IgD-negative memory B cell (primary cell): ENCODE measurements at regions not wholly inside any gene's neighbourhood (a gene's known extent, or its start where the extent isn't known, plus 50 kb on each side); places are given as distances from the start of the nearest gene placed in this dataset.
"Not testable (repeated sequence)": the region's sequence is repeated elsewhere in the genome, so short reads cannot be mapped to it uniquely, and the experiment has no call there.

Experiments used
- H3K27ac Mint-ChIP-seq, 3 donors: one replicate each; pipeline ENCODE4 v1.8.0; 2020 to 2022; ENCODE audit warnings: mild to moderate bottlenecking in 3 of 3, mixed read lengths in 3 of 3, moderate library complexity in 1 of 3
- H3K27me3 Mint-ChIP-seq: one replicate; pipeline ENCODE4 v1.8.0; 2021; ENCODE audit warnings: mixed read lengths
- H3K36me3 Mint-ChIP-seq: one replicate; pipeline ENCODE4 v1.8.0; 2020; ENCODE audit warnings: mild to moderate bottlenecking, mixed read lengths
- H3K4me1 Mint-ChIP-seq, 3 donors: one replicate each; pipeline ENCODE4 v1.8.0; 2020 to 2022; ENCODE audit warnings: mixed read lengths in 3 of 3, mild to moderate bottlenecking in 1 of 3
- H3K4me3 Mint-ChIP-seq, 4 donors: one replicate each; pipeline ENCODE4 v1.8.0; 2020 to 2022; ENCODE audit warnings: mild to moderate bottlenecking in 4 of 4, mixed read lengths in 4 of 4, moderate library complexity in 3 of 4
- H3K9me3 Mint-ChIP-seq, 3 donors: one replicate each; pipeline ENCODE4 v1.8.0; 2020 to 2021; ENCODE audit warnings: mixed read lengths in 3 of 3, mild to moderate bottlenecking in 1 of 3

GRCh38 chr5:126044931-126045565 lies 378.2 kb upstream of the GRAMD2B start:
- no peaks in the 10 kb centered on the region for H3K27me3 Mint-ChIP-seq
- no peaks in the 10 kb centered on the region for H3K36me3 Mint-ChIP-seq
- no peak overlapping the region for H3K4me3 Mint-ChIP-seq
- peaks cover 0 to 2% (median 0%) of the 10 kb centered on the region in 3 donors for H3K4me1 Mint-ChIP-seq
- no peak overlapping the region for H3K27ac Mint-ChIP-seq
- peaks cover 0 to 4% (median 1%) of the 10 kb centered on the region in 3 donors for H3K9me3 Mint-ChIP-seq

- no peaks in the 10 kb centered on the region for H3K27me3 Mint-ChIP-seq
These were observed 376.9 kb upstream of the GRAMD2B start for GRCh38 chr5:126046318-126046717.

GRCh38 chr5:126046846-126047571 lies 376.2 kb upstream of the GRAMD2B start:
- H3K9me3 Mint-ChIP-seq, result peaks cover 0 to 4% (median 3%) of the 10 kb centered on the region in 3 donors
- no peak overlapping the region for H3K27ac Mint-ChIP-seq
- no peak overlapping the region for H3K4me3 Mint-ChIP-seq
- peaks cover 0 to 2% (median 0%) of the 10 kb centered on the region in 3 donors for H3K4me1 Mint-ChIP-seq
- no peaks in the 10 kb centered on the region for H3K36me3 Mint-ChIP-seq
- no peaks in the 10 kb centered on the region for H3K27me3 Mint-ChIP-seq

More at GRCh38 chr5:126046318-126046717, 376.9 kb upstream of the GRAMD2B start:
- Mint-ChIP-seq H3K27ac (no peak overlapping the region), H3K9me3 (peaks cover 0 to 4% (median 1%) of the 10 kb centered on the region in 3 donors), H3K4me3 (no peak overlapping the region), H3K36me3 (no peaks in the 10 kb centered on the region), H3K4me1 (peaks cover 0 to 2% (median 0%) of the 10 kb centered on the region in 3 donors)

DNA sequence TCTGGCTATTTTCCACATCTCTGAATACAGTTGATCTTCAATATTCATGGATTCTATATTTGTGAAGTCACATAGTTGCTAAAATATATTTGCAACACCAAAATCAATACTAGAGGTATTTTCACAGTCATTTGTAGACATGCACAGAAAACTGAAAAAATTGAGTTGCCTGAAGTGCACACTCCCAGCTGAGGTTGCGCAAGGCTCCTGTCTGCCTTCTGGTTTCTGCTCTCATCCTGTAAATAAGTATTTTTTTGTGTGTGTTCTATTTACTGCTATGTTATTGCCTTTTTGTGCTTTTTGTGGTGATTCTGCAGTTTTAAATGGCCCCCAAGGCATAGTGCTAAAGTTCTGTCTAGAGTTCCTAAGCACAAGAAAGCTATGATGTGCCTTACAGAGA lies 371.1 kb upstream of the GRAMD2B start:
- no peaks in the 10 kb centered on the region for H3K27me3 Mint-ChIP-seq
- peaks cover 0 to 2% (median 0%) of the 10 kb centered on the region in 3 donors for H3K4me1 Mint-ChIP-seq
- no peak overlapping the region for H3K27ac Mint-ChIP-seq
- H3K4me3 Mint-ChIP-seq, result no peak overlapping the region
- no peaks in the 10 kb centered on the region for H3K36me3 Mint-ChIP-seq
- H3K9me3 Mint-ChIP-seq, result peaks cover 2 to 4% (median 3%) of the 10 kb centered on the region in 3 donors

GRCh38 chr5:126052791-126053190 lies 370.4 kb upstream of the GRAMD2B start:
- Mint-ChIP-seq H3K9me3 (peaks cover 2 to 4% (median 3%) of the 10 kb centered on the region in 3 donors), H3K36me3 (no peaks in the 10 kb centered on the region)

DNA sequence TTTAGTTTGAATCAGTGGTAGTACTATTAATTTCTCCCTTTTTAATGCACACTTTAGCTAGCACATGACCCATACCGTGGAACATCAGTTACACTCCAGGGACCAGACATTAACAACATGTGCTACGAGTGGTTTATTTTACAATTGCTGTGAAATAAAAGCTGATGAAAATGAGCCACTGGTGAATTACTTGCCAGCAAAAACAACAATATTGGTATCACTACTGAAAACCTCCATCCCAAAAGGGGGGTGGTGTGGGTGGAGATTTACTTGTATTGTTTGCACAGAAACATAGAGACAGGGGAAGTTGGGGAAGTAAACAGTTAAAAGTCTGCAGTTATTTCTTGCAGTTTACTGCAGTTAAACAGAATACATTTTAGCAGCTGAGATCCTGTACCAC lies 369.6 kb upstream of the GRAMD2B start:
- H3K36me3 Mint-ChIP-seq, result no peaks in the 10 kb centered on the region
- no peaks in the 10 kb centered on the region for H3K27me3 Mint-ChIP-seq
- peaks cover 0 to 2% (median 0%) of the 10 kb centered on the region in 3 donors for H3K4me1 Mint-ChIP-seq
- H3K9me3 Mint-ChIP-seq, result peaks cover 2 to 3% (median 2%) of the 10 kb centered on the region in 3 donors
- H3K4me3 Mint-ChIP-seq, result no peak overlapping the region
- no peak overlapping the region for H3K27ac Mint-ChIP-seq

More at GRCh38 chr5:126052791-126053190, 370.4 kb upstream of the GRAMD2B start:
- Mint-ChIP-seq H3K27ac (no peak overlapping the region), H3K4me1 (peaks cover 0 to 2% (median 0%) of the 10 kb centered on the region in 3 donors), H3K4me3 (no peak overlapping the region), H3K27me3 (no peaks in the 10 kb centered on the region)

DNA sequence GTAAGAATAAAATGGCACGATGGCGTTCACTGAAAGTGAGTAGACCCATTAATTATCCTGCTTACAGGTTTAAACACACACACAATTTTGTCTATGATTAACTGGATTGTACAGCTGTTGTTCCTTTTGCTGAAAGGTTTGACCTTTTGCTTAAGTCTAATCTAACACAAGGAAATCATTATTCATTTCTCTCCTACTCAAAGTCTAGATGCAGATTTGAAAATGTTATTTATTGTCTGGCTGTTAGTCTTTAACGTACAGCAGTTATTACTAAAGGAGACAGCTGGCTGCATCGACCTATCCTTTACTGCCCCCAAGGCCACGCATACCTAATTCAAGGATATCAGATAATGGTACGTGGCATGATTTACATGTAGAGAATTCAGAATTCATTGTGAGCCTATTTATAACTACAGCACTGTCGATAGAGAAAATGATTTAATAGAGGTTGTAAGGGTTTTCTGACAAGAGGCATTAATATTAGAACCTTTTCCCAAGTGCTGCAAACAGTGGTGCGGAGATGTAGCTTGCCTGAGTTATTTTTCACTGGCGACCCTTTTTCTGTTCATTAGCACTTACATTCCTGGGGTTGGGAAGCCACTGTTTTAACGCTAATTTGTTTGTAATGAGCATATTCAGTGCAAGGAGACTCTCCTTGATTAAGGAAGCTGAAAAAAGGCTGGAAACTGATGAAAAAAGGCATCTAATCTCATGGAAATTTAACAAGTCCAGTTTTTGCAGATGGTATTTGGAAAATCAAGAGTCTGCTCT lies 368.4 kb upstream of the GRAMD2B start:
- no peaks in the 10 kb centered on the region for H3K27me3 Mint-ChIP-seq
- no peak overlapping the region for H3K27ac Mint-ChIP-seq
- no peak overlapping the region for H3K4me3 Mint-ChIP-seq
- H3K9me3 Mint-ChIP-seq, result peaks cover 2 to 5% (median 4%) of the 10 kb centered on the region in 3 donors
- no peaks in the 10 kb centered on the region for H3K4me1 Mint-ChIP-seq
- no peaks in the 10 kb centered on the region for H3K36me3 Mint-ChIP-seq

DNA sequence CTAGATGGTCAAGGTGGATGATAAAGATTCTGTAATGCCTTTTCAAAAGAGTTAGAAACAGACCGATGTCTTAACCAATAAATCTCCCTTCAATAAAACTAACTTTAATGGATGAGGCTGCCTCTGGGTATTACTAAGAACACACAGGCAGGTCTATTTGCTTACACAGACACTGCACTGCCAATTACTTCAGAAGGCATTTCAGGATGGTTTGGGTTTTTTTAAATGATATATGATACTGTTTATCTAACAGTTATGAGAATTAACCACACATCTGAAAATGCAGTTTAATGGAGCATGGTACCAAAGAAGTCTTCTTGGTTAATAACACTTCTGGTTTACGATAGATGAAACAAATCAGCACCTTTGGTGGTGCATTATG lies 367.9 kb upstream of the GRAMD2B start:
- Mint-ChIP-seq H3K4me1 (no peaks in the 10 kb centered on the region), H3K36me3 (no peaks in the 10 kb centered on the region), H3K27me3 (no peaks in the 10 kb centered on the region), H3K9me3 (peaks cover 2 to 5% (median 4%) of the 10 kb centered on the region in 3 donors), H3K4me3 (no peak overlapping the region), H3K27ac (no peak overlapping the region)

- no peaks in the 10 kb centered on the region for H3K27me3 Mint-ChIP-seq
- H3K27ac Mint-ChIP-seq, result no peak overlapping the region
- no peaks in the 10 kb centered on the region for H3K4me1 Mint-ChIP-seq
- peaks cover 2 to 5% (median 4%) of the 10 kb centered on the region in 3 donors for H3K9me3 Mint-ChIP-seq
- no peak overlapping the region for H3K4me3 Mint-ChIP-seq
- no peaks in the 10 kb centered on the region for H3K36me3 Mint-ChIP-seq
These were observed 366.9 kb upstream of the GRAMD2B start for GRCh38 chr5:126056352-126056751.

GRCh38 chr5:126056851-126057622 lies 366.2 kb upstream of the GRAMD2B start:
- no peak overlapping the region for H3K4me3 Mint-ChIP-seq
- H3K27ac Mint-ChIP-seq, result no peak overlapping the region
- no peaks in the 10 kb centered on the region for H3K27me3 Mint-ChIP-seq
- no peaks in the 10 kb centered on the region for H3K4me1 Mint-ChIP-seq
- peaks cover 0 to 5% (median 4%) of the 10 kb centered on the region in 3 donors for H3K9me3 Mint-ChIP-seq
- no peaks in the 10 kb centered on the region for H3K36me3 Mint-ChIP-seq

DNA sequence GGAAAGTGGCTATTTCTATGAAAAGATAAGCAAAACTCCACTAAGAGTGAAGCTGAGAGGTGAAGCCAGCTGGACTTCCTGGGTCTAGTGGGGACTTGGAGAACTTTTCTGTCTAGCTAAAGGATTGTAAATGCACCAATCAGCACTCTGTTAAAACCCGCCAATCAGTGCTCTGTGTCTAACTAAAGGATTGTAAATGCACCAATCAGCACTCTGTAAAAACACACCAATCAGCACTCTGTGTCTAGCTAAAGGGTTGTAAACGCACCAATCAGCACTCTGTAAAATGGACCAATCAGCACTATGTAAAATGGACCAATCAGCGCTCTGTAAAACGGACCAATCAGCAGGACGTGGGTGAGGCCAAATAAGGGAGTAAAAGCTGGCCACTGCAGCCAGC lies 364.8 kb upstream of the GRAMD2B start:
- H3K27me3 Mint-ChIP-seq, H3K4me1 Mint-ChIP-seq, H3K9me3 Mint-ChIP-seq, H3K36me3 Mint-ChIP-seq, H3K4me3 Mint-ChIP-seq: not testable (repeated sequence)
- peak overlapping the region in 1 of 3 donors; percentile 13 for H3K27ac Mint-ChIP-seq

DNA sequence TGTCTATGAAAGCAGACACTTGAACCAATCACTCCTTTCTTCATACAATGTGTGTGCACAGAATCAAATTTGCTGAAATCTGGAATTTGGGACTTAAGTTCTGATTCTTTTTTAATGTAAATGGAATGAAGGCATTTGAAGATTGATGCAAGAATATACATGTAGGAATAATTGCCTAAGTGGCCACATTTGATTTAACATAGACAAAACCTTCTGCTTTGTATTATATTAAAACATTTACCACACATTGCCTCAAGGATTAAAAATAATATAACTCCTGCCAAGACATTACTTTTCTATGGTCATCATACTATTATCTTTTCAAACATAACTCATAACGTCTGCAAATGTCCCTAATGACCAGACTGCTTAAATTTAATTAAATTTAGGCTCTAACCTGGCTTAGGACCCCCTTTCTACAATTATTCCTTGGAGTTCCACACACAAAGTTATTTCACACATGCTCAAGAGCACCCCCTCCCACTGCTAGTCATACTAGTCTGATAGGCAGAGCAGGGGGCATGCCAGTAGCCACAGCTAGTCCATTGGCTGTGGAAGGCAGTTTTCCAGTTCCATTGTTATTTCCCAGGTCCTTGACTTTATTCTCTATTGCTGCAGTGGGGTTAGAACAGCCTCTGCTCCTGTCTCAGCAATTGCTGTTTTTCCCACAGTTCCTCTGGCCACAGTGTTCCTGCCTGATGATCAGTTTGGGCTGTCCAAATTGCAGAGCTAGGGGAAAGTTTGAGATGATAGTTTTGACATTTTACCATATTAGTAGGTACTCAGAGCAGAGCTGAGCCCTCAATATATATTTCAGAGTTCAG lies 360.6 kb upstream of the GRAMD2B start:
- Mint-ChIP-seq H3K36me3 (no peaks in the 10 kb centered on the region), H3K4me3 (no peak overlapping the region), H3K9me3 (peaks cover 3 to 8% (median 6%) of the 10 kb centered on the region in 3 donors), H3K4me1 (no peaks in the 10 kb centered on the region), H3K27me3 (peaks cover 2% of the 10 kb centered on the region), H3K27ac (no peak overlapping the region)

- no peaks in the 10 kb centered on the region for H3K4me1 Mint-ChIP-seq
- peaks cover 2% of the 10 kb centered on the region for H3K27me3 Mint-ChIP-seq
- no peak overlapping the region for H3K4me3 Mint-ChIP-seq
- H3K36me3 Mint-ChIP-seq, result no peaks in the 10 kb centered on the region
- H3K27ac Mint-ChIP-seq, result no peak overlapping the region
- peaks cover 1 to 8% (median 4%) of the 10 kb centered on the region in 3 donors for H3K9me3 Mint-ChIP-seq
These were observed 358.1 kb upstream of the GRAMD2B start for GRCh38 chr5:126065061-126065460.

GRCh38 chr5:126066836-126067235 lies 356.4 kb upstream of the GRAMD2B start:
- no peak overlapping the region for H3K4me3 Mint-ChIP-seq
- peaks cover 2% of the 10 kb centered on the region for H3K27me3 Mint-ChIP-seq
- H3K27ac Mint-ChIP-seq, result no peak overlapping the region
- peaks cover 1 to 15% (median 9%) of the 10 kb centered on the region in 3 donors for H3K9me3 Mint-ChIP-seq
- no peaks in the 10 kb centered on the region for H3K36me3 Mint-ChIP-seq
- H3K4me1 Mint-ChIP-seq, result no peaks in the 10 kb centered on the region
